ENCODE measurements at regions not wholly inside any gene's neighbourhood (a gene's known extent, or its start where the extent isn't known, plus 50 kb on each side); places are given as distances from the start of the nearest gene placed in this dataset.

DNA sequence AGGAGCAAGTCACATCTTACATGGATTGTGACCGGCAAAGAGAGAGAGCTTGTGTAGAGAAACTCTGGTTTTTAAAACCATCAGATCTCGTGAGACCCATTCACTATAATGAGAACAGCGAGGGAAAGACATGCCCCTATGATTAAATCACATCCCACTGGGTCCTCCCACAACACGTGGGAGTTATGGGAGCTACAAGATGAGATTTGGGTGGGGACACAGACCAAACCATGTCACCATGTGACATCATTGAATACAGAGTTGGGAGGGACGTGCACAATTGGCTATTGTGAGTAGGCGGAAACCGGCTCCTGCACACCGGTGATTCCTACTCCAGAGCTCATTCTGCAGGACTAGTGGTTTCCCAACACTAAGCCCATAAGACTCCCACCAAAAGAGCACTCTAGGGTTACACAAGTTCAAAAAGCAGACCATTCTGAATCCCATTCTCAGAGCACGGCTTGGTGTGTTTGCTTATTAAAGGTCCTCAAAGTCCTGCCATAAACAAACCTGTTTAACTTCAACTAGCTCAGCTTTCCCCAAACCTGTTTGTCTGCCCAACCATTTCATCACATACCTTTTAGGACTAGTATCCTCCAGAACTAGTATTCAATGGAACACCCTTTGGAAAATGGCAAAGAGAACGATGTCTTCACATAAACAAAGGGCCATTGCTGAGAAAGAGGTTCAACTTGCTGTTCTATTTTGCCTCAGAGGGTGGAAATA lies 167.6 kb downstream of the TLE3 start:
- H3K4me1 ChIP-seq, result no peaks in the 10 kb centered on the region
- ATAC-seq (no peak), DNase-seq (no peak)
- no peaks in the 10 kb centered on the region for H3K27me3 ChIP-seq
- TF ChIP-seq, protein P1, sequence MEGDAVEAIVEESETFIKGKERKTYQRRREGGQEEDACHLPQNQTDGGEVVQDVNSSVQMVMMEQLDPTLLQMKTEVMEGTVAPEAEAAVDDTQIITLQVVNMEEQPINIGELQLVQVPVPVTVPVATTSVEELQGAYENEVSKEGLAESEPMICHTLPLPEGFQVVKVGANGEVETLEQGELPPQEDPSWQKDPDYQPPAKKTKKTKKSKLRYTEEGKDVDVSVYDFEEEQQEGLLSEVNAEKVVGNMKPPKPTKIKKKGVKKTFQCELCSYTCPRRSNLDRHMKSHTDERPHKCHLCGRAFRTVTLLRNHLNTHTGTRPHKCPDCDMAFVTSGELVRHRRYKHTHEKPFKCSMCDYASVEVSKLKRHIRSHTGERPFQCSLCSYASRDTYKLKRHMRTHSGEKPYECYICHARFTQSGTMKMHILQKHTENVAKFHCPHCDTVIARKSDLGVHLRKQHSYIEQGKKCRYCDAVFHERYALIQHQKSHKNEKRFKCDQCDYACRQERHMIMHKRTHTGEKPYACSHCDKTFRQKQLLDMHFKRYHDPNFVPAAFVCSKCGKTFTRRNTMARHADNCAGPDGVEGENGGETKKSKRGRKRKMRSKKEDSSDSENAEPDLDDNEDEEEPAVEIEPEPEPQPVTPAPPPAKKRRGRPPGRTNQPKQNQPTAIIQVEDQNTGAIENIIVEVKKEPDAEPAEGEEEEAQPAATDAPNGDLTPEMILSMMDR (IDR thresholded peaks at IDR 0.05), result no peak
- no peak for TF ChIP-seq POLR2A (IDR thresholded peaks at IDR 0.05)
- peaks cover 0 to 4% (median 0%) of the 10 kb centered on the region in 3 donors for H3K9me3 ChIP-seq
- intact Hi-C loops (cut with DNase I), result no loop called here
- WGBS, 2 donors, result 79 to 88% methylated on average over 9 to 10 of the region's 10 CpGs
- H3K36me3 ChIP-seq (replicated peaks in 1 of 2; ENCODE audit: insufficient read depth in 1 of 2, low read depth in 2 of 2), result no peaks in the 10 kb centered on the region
- H3K4me3 ChIP-seq, result no peak overlapping the region
- no peak overlapping the region for H3K27ac ChIP-seq

DNA sequence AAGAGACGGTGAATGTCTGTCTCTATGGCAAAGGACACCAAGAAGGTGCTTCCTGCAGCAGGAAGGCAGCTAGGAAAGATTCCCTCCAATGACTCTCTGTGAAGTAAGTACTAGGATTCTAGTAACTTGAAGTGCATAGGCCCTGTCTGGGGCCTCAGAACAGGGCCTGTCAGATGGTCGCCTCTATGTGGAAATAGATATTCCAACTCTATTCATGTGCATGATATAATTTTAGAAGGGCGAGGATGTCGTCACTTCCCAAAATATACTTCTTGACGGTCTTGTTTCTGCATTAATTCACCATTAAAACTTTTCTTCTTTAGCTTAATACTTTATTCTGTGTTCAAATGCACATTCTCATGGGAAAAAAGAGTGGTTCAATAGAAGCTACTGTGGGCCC lies 167.0 kb downstream of the TLE3 start:
- TF ChIP-seq, protein P1 (IDR thresholded peaks at IDR 0.05), result no peak
- no peak for TF ChIP-seq POLR2A (IDR thresholded peaks at IDR 0.05)
- Histone ChIP-seq H3K4me3 (no peak overlapping the region), H3K27me3 (no peaks in the 10 kb centered on the region), H3K27ac (no peak overlapping the region), H3K36me3 (replicated peaks in 1 of 2; ENCODE audit: insufficient read depth in 1 of 2, low read depth in 2 of 2) (no peaks in the 10 kb centered on the region), H3K4me1 (no peaks in the 10 kb centered on the region), H3K9me3 (peaks cover 0 to 9% (median 0%) of the 10 kb centered on the region in 3 donors)
- intact Hi-C loops (cut with DNase I), result no loop called here
- 89 to 93% methylated on average over 5 of the region's 5 CpGs for WGBS, 2 donors
- ATAC-seq, result no peak
- no peak for DNase-seq

DNA sequence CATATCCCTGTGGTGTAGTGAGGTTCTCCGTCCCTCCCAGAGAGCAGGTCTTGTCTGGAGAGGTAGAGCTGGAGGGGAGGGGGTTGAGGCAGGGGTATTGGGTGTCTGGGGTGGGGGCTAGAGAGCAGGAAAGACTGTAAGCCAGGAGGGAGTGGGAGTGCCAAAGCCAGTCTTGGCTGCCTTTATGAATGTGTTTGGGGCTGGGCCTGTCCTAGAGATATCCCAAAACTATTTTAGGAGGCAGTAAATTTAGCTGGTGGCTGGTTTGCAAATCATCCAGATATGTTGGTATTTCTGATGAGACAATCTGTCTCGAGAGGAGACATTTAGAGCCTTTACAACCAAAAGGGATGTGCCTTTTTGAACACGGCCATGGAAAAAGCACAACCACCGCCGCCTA lies 166.6 kb downstream of the TLE3 start:
- DNase-seq (no peak), ATAC-seq (no peak)
- no peak overlapping the region for H3K4me3 ChIP-seq
- H3K36me3 ChIP-seq (replicated peaks in 1 of 2; ENCODE audit: insufficient read depth in 1 of 2, low read depth in 2 of 2), result no peaks in the 10 kb centered on the region
- intact Hi-C loops (cut with DNase I), result no loop called here
- H3K27ac ChIP-seq, result no peak overlapping the region
- H3K27me3 ChIP-seq, result no peaks in the 10 kb centered on the region
- TF ChIP-seq POLR2A (IDR thresholded peaks at IDR 0.05), result no peak
- TF ChIP-seq, protein P1 (IDR thresholded peaks at IDR 0.05), result no peak
- peaks cover 0 to 9% (median 0%) of the 10 kb centered on the region in 3 donors for H3K9me3 ChIP-seq
- no peaks in the 10 kb centered on the region for H3K4me1 ChIP-seq
- 85 to 87% methylated on average over 5 of the region's 5 CpGs for WGBS, 2 donors

DNA sequence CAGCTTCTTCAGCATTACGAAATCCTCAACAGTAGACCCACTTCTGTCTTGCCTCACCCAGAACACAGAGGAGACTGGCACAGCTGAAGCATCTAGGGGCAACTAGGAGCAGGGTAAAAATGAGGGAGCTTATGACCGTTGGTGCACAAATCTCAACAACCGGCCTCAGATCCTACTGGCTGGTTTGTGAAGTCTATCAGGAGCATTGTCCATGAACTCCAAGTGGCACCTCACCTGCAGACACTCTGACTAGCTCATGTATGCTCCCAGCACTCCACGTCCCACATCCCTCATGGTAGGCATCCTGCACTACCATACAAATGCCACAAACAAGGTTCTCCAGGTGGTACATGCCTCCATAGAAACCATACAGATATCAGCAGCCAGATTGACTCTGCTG lies 163.1 kb downstream of the TLE3 start:
- 80 to 98% methylated on average over 4 of the region's 4 CpGs for WGBS, 2 donors
- Histone ChIP-seq H3K4me3 (no peak overlapping the region), H3K36me3 (replicated peaks in 1 of 2; ENCODE audit: insufficient read depth in 1 of 2, low read depth in 2 of 2) (no peaks in the 10 kb centered on the region), H3K4me1 (no peaks in the 10 kb centered on the region), H3K27ac (no peak overlapping the region), H3K27me3 (no peaks in the 10 kb centered on the region), H3K9me3 (peaks cover 0 to 9% (median 0%) of the 10 kb centered on the region in 3 donors)
- intact Hi-C loops (cut with DNase I), result no loop called here
- DNase-seq (no peak), ATAC-seq (no peak)
- TF ChIP-seq, protein P1 (IDR thresholded peaks at IDR 0.05), result no peak
- no peak for TF ChIP-seq POLR2A (IDR thresholded peaks at IDR 0.05)
